Stimulated activated CD4-positive, alpha-beta T cell treated with anti-CD3 and anti-CD28 coated beads, Interleukin-4, amount 100 ng/mL, for 48 hours (primary cell): ENCODE measurements at regions not wholly inside any gene's neighbourhood (a gene's known extent, or its start where the extent isn't known, plus 50 kb on each side); places are given as distances from the start of the nearest gene placed in this dataset.
"Not testable (repeated sequence)": the region's sequence is repeated elsewhere in the genome, so short reads cannot be mapped to it uniquely, and the experiment has no call there.

Experiments used
- DNase-seq, 2 donors: peaks; one replicate each; pipeline ENCODE4 v3.0.0-alpha.2; 2020; ENCODE audit warnings: low read depth in 2 of 2

- not testable (repeated sequence) for DNase-seq
Measured at GRCh38 chr4:126922328-126922938, 710.3 kb upstream of the INTU start.

- no peak for DNase-seq
Measured at GRCh38 chr4:126924237-126924636, 708.5 kb upstream of the INTU start.

- not testable (repeated sequence) for DNase-seq
Measured at GRCh38 chr4:126930059-126930458, 702.7 kb upstream of the INTU start.

GRCh38 chr4:126935801-126936200 is 697.0 kb upstream of the INTU start:
- DNase-seq, result no peak

GRCh38 chr4:126937342-126937741 is 695.4 kb upstream of the INTU start:
- DNase-seq, result no peak

GRCh38 chr4:126937846-126938422 is 694.8 kb upstream of the INTU start:
- no peak for DNase-seq

- no peak for DNase-seq
Measured at GRCh38 chr4:126939401-126939800, 693.4 kb upstream of the INTU start.

GRCh38 chr4:126947536-126947935 is 685.2 kb upstream of the INTU start:
- DNase-seq, result no peak

GRCh38 chr4:126954537-126955291 is 678.0 kb upstream of the INTU start:
- DNase-seq, result no peak

GRCh38 chr4:126955292-126956183 is 677.2 kb upstream of the INTU start:
- DNase-seq, result no peak

GRCh38 chr4:126956184-126956897 is 676.4 kb upstream of the INTU start:
- no peak for DNase-seq

GRCh38 chr4:126957556-126957955 is 675.2 kb upstream of the INTU start:
- DNase-seq, result no peak

- no peak for DNase-seq
Measured at GRCh38 chr4:126957987-126958386, 674.8 kb upstream of the INTU start.

- DNase-seq, result no peak
Measured at GRCh38 chr4:126958482-126958881, 674.3 kb upstream of the INTU start.

- DNase-seq, result no peak
Measured at GRCh38 chr4:126959056-126959745, 673.6 kb upstream of the INTU start.

GRCh38 chr4:126960760-126961159 is 672.0 kb upstream of the INTU start:
- no peak for DNase-seq

GRCh38 chr4:126961661-126962060 is 671.1 kb upstream of the INTU start:
- DNase-seq, result no peak

GRCh38 chr4:126965877-126966276 is 666.9 kb upstream of the INTU start:
- DNase-seq, result no peak

- DNase-seq, result no peak
Measured at GRCh38 chr4:126969360-126970235, 663.2 kb upstream of the INTU start.

GRCh38 chr4:126973201-126973600 is 659.6 kb upstream of the INTU start:
- DNase-seq, result no peak
